ENCODE measurements at regions not wholly inside any gene's neighbourhood (a gene's known extent, or its start where the extent isn't known, plus 50 kb on each side); places are given as distances from the start of the nearest gene placed in this dataset.

GRCh38 chr18:7174344-7175095 lies 56.4 kb upstream of the LRRC30 start:
- Histone ChIP-seq H4K5ac (ENCODE audit: insufficient read length, low read depth, low read length) (no peak overlapping the region), H3K18ac (ENCODE audit: insufficient read length, low read depth, low read length) (no peak overlapping the region)

More at GRCh38 chr18:7174344-7175095, 56.4 kb upstream of the LRRC30 start:
- Mint-ChIP-seq H3K4me3 (no peak overlapping the region), H3K27me3 (ENCODE audit: low read depth) (no peaks in the 10 kb centered on the region), H3K27ac (no peak overlapping the region), H3K4me1 (peaks cover 0 to 4% of the 10 kb centered on the region in 2 experiments; a peak in 1 of 4 replicates), H3K36me3 (ENCODE audit: insufficient read depth in 1 of 3, low read depth in 3 of 3) (no peaks in the 10 kb centered on the region), H3K9me3 (no peaks in the 10 kb centered on the region)
- no peak overlapping the region for H3K56ac ChIP-seq (ENCODE audit: insufficient read length, low read depth, low read length)
- H3K79me2 ChIP-seq (ENCODE audit: insufficient read depth, low read length) = no peaks in the 10 kb centered on the region
- no peaks in the 10 kb centered on the region for H3K79me1 ChIP-seq (ENCODE audit: insufficient read depth, low read depth, low read length, poor library complexity, severe bottlenecking)
- H3K27ac ChIP-seq (ENCODE audit: insufficient read length, low read depth, low read length) = no peak overlapping the region
- H4K91ac ChIP-seq (ENCODE audit: insufficient read length, low read depth, low read length) = no peak overlapping the region
- H3T11ph ChIP-seq (ENCODE audit: low read length) = no peak overlapping the region
- H2AK5ac ChIP-seq (ENCODE audit: insufficient read length, low read length) = no peak overlapping the region
- no peaks in the 10 kb centered on the region for H3K9me3 ChIP-seq (ENCODE audit: control insufficient read depth, low read depth, low read length)
- H4K20me1 ChIP-seq (ENCODE audit: control insufficient read depth, insufficient read depth, insufficient read length) = no peaks in the 10 kb centered on the region
- WGBS (ENCODE audit: extremely low coverage, insufficient read length, low lambda C conversion rate) = no CpG with 5 or more reads among the region's 14 CpGs
- H3K23me2 ChIP-seq (ENCODE audit: insufficient read length, low read depth, low read length, poor library complexity, severe bottlenecking) = no peaks in the 10 kb centered on the region
- no peak overlapping the region for H2BK15ac ChIP-seq (ENCODE audit: low read depth, low read length)
- H3K23ac ChIP-seq (ENCODE audit: insufficient read length, low read depth, low read length) = no peak overlapping the region
- H3K4ac ChIP-seq (ENCODE audit: low read depth, low read length) = no peak overlapping the region
- no peak overlapping the region for H2BK20ac ChIP-seq (ENCODE audit: low read depth, low read length, poor library complexity, severe bottlenecking)
- no peak overlapping the region for H2BK5ac ChIP-seq (ENCODE audit: insufficient read length, low read length)
- no peak overlapping the region for H4K8ac ChIP-seq (replicated peaks; ENCODE audit: insufficient read length, low read depth, low read length)
- no peak overlapping the region for H3K9ac ChIP-seq (ENCODE audit: extremely low read depth, insufficient read length, low read length)
- peak; percentile 37; the same call in 2 of the 3 replicates for TF ChIP-seq CTCF (conservative IDR thresholded peaks at IDR 0.05)
- no peak overlapping the region for H3K4me2 ChIP-seq (ENCODE audit: insufficient read depth, insufficient read length, low read length)
- no peak overlapping the region; the same call in 1 of the 2 replicates for H3K14ac ChIP-seq (ENCODE audit: insufficient read depth, low read length)
- H3K27me3 ChIP-seq (ENCODE audit: insufficient read depth, low read length) = no peaks in the 10 kb centered on the region
- peak; percentile 66 for DNase-seq
- no peak overlapping the region for H2BK120ac ChIP-seq (ENCODE audit: low read depth, low read length, poor library complexity, severe bottlenecking)
- H2BK12ac ChIP-seq (ENCODE audit: insufficient read length, low read depth, low read length) = no peak overlapping the region
- H2AFZ ChIP-seq (ENCODE audit: low read length) = no peak overlapping the region
- H3K4me1 ChIP-seq (ENCODE audit: insufficient read depth, low read length) = no peaks in the 10 kb centered on the region
